NCI-H1694 treated with DMSO at 0.1 percent for 48 hours (cell line): ENCODE measurements at regions not wholly inside any gene's neighbourhood (a gene's known extent, or its start where the extent isn't known, plus 50 kb on each side); places are given as distances from the start of the nearest gene placed in this dataset.
"Not testable (repeated sequence)": the region's sequence is repeated elsewhere in the genome, so short reads cannot be mapped to it uniquely, and the experiment has no call there.

Experiments used
- DNase-seq: peaks from one replicate; lab custom pipeline; 2025; lab: John Stamatoyannopoulos, UW

- DNase-seq, result no peak
Observed at GRCh38 chr1:189530162-189530561, 947.5 kb downstream of the BRINP3 start.

DNA sequence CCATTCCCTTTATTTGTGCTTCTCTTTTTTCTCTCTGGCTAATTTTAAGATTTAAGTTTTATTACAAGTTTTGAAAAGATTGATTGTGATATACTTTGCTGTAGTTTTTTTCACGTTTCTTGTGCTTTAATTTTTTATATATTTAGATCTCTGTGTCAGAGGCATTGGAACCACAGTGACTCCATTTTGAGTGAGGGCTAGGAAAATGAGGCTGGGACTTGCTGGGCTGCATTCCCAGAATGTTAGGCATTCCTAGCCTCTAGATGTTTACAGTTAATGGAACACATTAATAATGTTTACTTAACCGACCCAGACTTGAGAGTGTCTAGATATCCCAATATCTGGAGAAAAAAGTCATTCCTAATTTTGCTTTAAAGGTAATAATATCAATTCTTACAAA, 939.4 kb downstream of the BRINP3 start:
- DNase-seq, result no peak

GRCh38 chr1:189550498-189550897, 927.2 kb downstream of the BRINP3 start:
- peak; percentile 38 for DNase-seq

DNA sequence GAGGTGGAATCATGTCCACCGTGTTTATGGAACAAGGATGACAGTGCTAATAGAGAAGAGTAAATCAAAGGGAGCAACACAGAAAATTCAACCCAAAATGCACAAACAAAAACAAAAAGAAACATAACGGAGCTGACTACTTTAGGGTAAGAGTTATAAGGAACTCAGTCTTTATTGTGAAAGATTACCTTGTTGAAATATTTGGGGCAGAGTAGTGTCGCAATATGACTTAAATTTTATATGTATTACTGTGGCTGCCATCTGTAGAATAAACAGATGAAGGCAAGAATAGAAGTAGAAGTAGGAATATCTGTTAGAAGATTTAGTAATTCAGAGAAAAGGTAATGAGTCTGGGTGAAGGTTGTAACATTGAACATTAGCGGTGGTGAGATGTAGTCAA, 913.9 kb downstream of the BRINP3 start:
- DNase-seq, result no peak

- DNase-seq, result peak; percentile 14
Observed at GRCh38 chr1:189567890-189568289, 909.8 kb downstream of the BRINP3 start.

DNA sequence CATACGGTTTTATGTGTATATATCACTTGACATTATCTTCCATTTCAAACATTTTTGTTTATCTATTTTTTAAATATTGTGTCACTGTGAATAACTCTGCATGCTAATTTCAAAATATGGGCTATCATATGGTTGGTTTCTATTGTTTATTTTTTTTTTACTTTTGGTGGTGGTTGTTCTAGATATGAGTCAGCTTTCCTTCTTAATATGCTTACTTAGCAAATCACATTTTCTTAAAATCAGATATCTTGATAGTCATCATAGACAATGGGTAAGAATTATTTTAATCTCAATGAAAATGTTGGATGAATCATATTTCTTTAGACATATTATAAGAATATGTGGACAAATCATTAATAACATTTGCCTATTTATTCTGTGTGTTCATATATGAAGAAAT, 881.5 kb downstream of the BRINP3 start:
- DNase-seq, result no peak

- DNase-seq, result no peak
Observed at GRCh38 chr1:189597083-189597482, 880.6 kb downstream of the BRINP3 start.

DNA sequence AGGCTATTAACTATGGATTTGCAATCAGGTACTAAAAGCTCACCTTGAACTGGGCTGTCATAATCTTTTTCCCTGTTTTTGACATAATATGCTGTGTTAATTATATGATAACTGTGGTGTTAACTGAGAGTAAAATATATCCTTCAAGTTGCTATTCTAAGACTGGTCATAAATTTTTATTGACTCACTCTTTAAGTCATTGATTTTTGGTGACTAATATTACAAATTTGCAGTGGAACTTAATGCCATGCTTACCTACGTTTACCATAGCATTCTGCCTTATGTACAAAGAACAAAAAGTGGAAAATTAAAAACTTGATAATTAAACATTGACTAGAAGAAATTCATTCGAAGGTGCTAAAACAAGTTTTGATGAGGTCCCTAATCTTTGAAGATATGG, 872.4 kb downstream of the BRINP3 start:
- no peak for DNase-seq

DNA sequence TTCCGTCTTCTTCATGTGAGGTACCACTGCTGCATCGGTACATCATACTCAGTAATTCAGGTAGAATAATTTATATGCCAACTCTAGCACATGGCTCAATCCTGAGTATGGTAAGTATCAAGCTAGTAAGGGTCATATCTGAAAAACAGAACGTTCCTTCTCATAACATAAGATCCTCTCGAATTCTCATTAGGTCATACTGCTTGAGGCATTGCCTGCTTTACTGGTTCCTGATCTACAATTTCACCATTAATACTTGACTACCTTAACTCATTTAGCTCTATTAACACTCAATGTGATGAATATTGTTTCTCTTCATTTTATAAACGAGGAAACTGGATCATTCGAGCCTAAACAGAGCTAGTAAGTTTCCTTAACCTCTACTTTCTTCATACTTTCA, 871.6 kb downstream of the BRINP3 start:
- DNase-seq, result no peak

GRCh38 chr1:189606795-189607476, 870.7 kb downstream of the BRINP3 start:
- no peak for DNase-seq

GRCh38 chr1:189607477-189608096, 870.1 kb downstream of the BRINP3 start:
- no peak for DNase-seq

DNA sequence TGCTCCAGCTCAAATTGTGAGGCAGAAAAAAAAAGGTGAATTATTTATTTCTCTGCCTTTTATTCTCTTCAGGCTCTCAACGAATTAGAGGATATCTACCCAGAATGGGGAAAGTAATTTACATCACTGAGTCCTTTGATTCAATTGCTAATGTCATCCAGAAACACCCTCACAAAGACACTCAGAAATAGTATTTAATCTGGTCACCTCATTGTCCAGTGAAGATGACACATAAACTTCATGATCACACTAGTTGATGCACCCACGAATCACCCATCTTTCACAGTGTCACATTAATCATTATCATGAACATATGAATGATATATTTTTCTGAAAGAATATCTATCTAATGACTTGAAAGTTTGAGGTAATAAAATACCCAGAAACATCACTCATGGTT, 868.5 kb downstream of the BRINP3 start:
- no peak for DNase-seq

DNA sequence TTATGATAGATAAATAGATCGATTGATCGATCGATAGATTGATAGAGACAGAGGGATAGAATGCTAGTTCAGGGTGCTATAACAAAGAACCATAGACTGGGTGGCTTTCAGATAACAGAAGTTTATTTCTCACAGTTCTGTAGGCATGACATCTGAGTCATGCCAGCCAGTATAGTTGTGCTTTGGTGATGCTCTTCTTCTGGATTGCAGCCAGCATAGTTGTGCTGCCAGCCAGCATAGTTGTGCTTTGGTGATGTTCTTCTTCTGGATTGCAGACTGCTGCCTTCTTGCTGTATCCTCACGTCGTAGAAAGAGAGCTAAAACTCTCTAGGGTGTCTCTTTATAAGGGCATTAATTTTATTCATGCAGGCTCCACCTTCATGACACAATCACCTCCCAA, 860.8 kb downstream of the BRINP3 start:
- DNase-seq, result no peak

- no peak for DNase-seq
Observed at GRCh38 chr1:189619682-189620332, 857.9 kb downstream of the BRINP3 start.

GRCh38 chr1:189620471-189620870, 857.2 kb downstream of the BRINP3 start:
- DNase-seq, result no peak

GRCh38 chr1:189623336-189623735, 854.3 kb downstream of the BRINP3 start:
- DNase-seq, result no peak

- DNase-seq, result no peak
Observed at GRCh38 chr1:189627427-189627826, 850.2 kb downstream of the BRINP3 start.

- no peak for DNase-seq
Observed at GRCh38 chr1:189628857-189629256, 848.8 kb downstream of the BRINP3 start.

- no peak for DNase-seq
Observed at GRCh38 chr1:189633658-189634057, 844.0 kb downstream of the BRINP3 start.

- DNase-seq, result no peak
Observed at GRCh38 chr1:189637041-189637440, 840.6 kb downstream of the BRINP3 start.

GRCh38 chr1:189644156-189644555, 833.5 kb downstream of the BRINP3 start:
- not testable (repeated sequence) for DNase-seq

DNA sequence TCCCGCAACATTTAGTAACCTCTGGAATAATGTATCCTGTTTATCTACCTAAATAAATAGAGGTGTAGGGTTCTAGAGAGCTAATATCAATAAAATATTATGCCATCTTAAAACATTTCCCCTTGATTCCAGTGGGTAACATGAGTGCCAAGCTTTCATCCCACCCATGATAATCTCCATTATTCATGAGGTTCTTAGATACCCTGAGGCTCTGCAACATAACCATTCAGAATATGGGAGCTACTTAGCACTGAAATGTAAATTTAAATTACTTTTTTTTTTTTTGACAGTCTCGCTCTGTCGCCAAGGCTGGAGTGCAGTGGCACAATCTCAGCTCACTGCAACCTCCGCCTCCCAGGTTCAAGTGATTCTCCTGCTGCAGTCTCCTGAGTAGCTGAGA, 832.7 kb downstream of the BRINP3 start:
- no peak for DNase-seq

- no peak for DNase-seq
Observed at GRCh38 chr1:189646066-189646465, 831.6 kb downstream of the BRINP3 start.

DNA sequence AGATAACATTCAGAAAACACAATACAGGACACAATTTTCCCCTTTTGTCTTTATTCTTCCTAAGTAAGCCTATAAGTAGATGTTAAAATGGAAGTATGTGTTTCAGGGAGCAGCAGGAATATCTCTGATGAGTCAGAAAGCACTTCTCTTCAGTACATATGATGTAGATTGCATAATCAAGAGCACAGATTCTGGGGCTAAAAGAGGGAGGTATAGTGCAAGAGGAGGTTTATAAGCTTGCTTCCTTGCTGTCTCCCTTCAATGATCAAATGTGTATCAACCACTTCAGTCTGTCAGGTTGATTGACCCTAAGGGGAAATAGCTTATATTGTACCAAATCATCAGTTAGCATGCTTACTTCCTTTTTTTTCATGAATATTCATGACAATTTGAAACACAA, 822.8 kb downstream of the BRINP3 start:
- no peak for DNase-seq
